ENCODE measurements at regions not wholly inside any gene's neighbourhood (a gene's known extent, or its start where the extent isn't known, plus 50 kb on each side); places are given as distances from the start of the nearest gene placed in this dataset.

DNA sequence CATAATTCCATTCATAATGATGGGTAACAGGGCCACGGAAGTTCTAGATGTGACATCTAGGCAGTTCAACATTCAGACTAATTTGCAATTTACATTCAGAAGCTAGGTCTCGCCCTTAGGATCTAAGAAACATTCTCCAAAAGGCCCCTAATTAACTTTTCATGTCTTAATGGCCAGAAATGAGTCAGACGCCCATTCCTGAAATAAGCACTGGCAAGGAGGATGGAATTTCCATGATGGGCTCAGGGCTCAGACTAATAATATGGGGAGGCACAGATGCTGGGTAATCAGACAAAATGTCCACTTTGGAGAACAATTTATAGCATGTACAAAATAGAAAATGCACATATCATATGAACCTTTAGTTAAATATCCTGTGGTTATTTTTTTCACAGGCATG lies 102.8 kb upstream of the RPS6KA3 start:
- no peak overlapping the region for H3K4me3 ChIP-seq (ENCODE audit: control insufficient read depth, low read depth, low read length)
- TF ChIP-seq, protein P1, sequence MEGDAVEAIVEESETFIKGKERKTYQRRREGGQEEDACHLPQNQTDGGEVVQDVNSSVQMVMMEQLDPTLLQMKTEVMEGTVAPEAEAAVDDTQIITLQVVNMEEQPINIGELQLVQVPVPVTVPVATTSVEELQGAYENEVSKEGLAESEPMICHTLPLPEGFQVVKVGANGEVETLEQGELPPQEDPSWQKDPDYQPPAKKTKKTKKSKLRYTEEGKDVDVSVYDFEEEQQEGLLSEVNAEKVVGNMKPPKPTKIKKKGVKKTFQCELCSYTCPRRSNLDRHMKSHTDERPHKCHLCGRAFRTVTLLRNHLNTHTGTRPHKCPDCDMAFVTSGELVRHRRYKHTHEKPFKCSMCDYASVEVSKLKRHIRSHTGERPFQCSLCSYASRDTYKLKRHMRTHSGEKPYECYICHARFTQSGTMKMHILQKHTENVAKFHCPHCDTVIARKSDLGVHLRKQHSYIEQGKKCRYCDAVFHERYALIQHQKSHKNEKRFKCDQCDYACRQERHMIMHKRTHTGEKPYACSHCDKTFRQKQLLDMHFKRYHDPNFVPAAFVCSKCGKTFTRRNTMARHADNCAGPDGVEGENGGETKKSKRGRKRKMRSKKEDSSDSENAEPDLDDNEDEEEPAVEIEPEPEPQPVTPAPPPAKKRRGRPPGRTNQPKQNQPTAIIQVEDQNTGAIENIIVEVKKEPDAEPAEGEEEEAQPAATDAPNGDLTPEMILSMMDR (conservative IDR thresholded peaks at IDR 0.05; ENCODE audit: control insufficient read depth, insufficient read depth, low read depth, low read length): no peak
- DNase-seq (ENCODE audit: low read depth): no peak

DNA sequence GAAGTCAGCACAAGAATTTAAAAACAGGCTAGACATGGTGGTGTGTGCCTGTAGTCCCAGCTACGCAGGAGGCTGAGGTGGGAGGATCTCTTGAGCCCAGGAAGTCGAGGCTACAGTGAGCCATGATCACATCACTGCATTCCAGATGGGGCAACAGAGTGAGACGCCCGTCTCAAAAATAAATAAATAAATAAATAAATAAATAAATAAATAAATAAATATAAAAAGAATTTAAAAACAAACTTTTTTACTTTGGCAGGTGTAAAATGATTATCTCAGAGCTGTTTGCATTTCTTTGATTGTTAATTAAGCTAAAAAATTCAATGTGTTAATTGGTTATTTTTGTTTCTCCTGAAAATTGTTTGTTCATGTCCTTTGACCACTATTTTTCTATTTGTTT lies 97.5 kb upstream of the RPS6KA3 start:
- H3K4me3 ChIP-seq (ENCODE audit: control insufficient read depth, low read depth, low read length): no peak overlapping the region
- DNase-seq (ENCODE audit: low read depth): no peak
- TF ChIP-seq, protein P1 (conservative IDR thresholded peaks at IDR 0.05; ENCODE audit: control insufficient read depth, insufficient read depth, low read depth, low read length): no peak

DNA sequence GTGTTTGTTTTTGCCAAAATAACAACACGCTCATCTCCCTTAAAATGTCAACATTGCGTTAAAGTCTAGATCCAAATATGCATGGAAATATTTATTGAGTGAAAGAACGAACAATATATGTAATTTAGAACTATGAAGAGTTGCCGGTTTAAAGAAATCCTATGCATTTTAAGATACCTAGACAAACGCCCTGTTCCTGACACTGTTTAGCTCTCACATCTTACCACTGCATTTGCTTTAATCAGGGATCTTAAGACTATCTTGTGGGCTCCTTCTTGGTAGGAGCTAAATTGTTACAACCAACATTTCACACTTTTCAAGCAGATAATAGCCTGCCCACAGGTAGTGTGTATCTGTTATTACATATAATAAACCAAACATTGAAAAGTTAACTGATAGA lies 96.6 kb upstream of the RPS6KA3 start:
- no peak for DNase-seq (ENCODE audit: low read depth)
- TF ChIP-seq, protein P1 (conservative IDR thresholded peaks at IDR 0.05; ENCODE audit: control insufficient read depth, insufficient read depth, low read depth, low read length): no peak
- no peak overlapping the region for H3K4me3 ChIP-seq (ENCODE audit: control insufficient read depth, low read depth, low read length)

DNA sequence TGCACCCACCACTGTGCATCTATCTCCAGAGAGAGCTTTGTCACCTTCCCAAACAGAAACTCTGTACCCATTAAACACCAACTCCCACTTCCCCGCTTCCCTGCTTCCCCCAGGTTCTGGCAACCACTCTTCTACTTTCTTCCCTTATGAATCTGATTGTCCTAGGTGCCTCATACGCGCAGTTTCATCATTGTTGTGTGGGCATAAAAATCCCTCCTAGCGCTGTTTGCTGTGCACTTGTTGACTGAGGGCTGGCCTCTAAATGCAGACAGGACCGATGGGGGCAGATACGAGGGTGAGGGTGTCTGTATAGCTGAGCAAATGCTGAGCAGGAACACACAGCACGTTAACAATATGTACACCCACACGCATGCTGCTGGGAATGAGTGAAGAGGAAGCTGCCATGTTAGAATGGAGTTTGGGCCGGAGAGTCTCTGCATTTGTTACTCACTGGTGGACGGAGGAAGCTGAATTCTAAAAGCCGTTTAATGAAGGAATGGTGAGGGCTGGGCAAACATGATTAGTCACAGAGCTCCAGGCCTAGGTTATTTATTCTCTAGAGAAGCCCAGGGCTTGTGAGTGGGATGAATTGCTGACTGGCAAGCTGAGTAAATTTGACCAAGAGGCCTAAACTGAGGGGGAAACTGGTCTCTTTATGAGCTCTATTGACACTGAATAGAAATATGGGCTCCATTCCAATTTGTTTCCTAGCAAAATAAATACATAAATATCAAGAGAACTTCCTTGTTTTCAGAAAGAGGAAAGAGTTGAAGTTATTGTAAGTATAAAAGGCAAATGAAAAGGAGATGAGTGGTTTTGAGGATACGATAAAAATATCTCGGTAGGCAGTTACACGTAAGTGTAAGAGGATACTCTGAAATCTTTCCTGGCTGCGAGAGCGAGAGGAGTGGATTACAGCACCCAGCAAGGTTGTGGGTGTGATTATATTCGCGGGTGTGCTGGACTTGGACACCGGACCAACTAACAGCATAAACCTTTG lies 95.9 kb upstream of the RPS6KA3 start:
- DNase-seq (ENCODE audit: low read depth): peak; percentile 64
- no peak overlapping the region for H3K4me3 ChIP-seq (ENCODE audit: control insufficient read depth, low read depth, low read length)
- TF ChIP-seq, protein P1 (conservative IDR thresholded peaks at IDR 0.05; ENCODE audit: control insufficient read depth, insufficient read depth, low read depth, low read length): no peak

DNA sequence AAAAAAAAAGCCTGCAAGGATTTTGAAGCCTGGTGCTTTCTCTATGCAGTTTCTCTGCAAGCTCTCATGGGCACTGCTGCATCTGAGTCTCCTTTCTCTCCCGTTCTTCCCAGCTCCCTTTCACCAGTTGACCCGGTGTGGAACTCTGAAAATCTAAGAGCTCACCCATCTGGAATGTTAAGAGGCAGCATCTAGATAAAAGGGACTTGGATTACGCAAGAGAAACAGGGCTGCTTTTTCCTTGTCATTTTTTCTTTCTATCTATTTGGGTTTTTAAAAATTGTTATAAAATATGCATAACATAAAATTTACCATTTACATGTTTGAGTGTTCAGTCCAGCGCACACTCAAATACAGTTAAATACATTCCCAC lies 95.2 kb upstream of the RPS6KA3 start:
- DNase-seq (ENCODE audit: low read depth): peak; percentile 51
- no peak overlapping the region for H3K4me3 ChIP-seq (ENCODE audit: control insufficient read depth, low read depth, low read length)
- TF ChIP-seq, protein P1 (conservative IDR thresholded peaks at IDR 0.05; ENCODE audit: control insufficient read depth, insufficient read depth, low read depth, low read length): no peak

DNA sequence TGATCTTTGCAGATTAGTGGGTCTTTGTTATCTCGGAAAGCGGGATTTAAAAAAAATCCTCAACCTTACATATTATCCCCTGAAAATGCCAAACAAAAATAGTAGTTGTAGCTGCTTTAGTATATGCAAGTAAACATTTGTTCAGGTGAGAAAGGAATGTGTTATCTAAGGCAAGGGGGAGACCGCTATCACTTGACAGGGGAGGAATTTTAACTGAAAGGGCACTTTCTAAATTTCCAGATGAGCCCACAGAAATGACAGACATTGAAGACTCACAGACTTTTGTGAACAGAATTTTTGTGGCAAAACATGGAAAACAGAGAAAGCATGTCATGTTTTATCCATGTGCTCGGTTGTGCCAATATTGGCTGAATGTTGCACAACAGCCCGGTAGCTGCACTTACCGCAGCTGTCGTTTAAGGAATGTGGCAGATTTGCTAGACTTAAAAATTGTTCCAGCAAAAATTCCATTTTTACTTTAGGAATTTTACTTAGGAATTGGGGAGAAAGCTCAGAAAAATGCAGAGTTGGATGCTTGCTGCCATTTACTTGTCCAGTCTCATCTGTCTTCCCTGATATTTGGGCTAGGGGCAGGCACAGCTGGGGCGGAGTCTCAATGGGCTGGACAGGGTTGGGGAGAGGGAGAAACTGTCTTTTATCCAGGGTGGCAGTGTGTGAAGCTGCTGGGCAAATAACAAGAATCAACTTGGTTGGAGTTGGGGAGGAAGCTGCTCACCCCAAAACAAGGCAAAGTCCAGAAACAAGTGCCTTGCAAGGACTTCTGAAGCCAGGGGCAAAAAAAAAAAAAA lies 94.6 kb upstream of the RPS6KA3 start:
- TF ChIP-seq, protein P1 (conservative IDR thresholded peaks at IDR 0.05; ENCODE audit: control insufficient read depth, insufficient read depth, low read depth, low read length): no peak
- peak; percentile 65 for DNase-seq (ENCODE audit: low read depth)
- H3K4me3 ChIP-seq (ENCODE audit: control insufficient read depth, low read depth, low read length): no peak overlapping the region

Data from fibroblast of mammary gland (primary cell).